ENCODE measurements at regions not wholly inside any gene's neighbourhood (a gene's known extent, or its start where the extent isn't known, plus 50 kb on each side); places are given as distances from the start of the nearest gene placed in this dataset.

DNA sequence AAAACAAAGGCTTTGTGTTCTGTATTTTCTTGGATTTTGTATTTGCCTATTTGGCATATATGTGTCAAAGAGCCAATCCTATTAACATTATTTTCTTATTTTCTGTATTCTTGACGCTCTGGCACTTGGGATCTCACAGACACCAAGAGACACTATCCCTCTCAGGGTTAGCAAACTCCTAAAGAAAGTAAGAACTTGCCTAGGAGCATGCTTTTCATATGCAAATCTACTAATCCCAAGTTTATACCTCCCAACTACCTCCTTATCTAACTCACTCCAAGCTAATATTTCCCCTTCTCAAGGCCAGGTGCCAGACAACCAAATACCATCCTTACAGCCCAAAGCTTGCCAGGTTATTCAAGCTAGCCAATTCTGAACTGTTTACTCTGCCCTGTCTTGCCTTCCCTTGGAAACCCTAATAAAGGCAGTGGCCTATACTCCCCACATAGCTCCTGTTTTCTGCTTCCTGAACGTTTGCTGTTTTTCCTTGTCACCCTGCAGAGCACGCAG is 455.4 kb upstream of the ANO3 start:
- H3K9ac ChIP-seq: no peak overlapping the region
- H3K4me2 ChIP-seq: no peak overlapping the region
- H3K9me3 ChIP-seq: no peaks in the 10 kb centered on the region
- TF ChIP-seq Cebpa-rat (IDR thresholded peaks at IDR 0.05): no peak
- H4K20me1 ChIP-seq: no peaks in the 10 kb centered on the region
- H3K4me1 ChIP-seq: no peaks in the 10 kb centered on the region
- no peak overlapping the region for H3K27ac ChIP-seq
- no peaks in the 10 kb centered on the region for H3K27me3 ChIP-seq
- no peaks in the 10 kb centered on the region for H3K36me3 ChIP-seq
- H3K4me3 ChIP-seq: no peak overlapping the region

DNA sequence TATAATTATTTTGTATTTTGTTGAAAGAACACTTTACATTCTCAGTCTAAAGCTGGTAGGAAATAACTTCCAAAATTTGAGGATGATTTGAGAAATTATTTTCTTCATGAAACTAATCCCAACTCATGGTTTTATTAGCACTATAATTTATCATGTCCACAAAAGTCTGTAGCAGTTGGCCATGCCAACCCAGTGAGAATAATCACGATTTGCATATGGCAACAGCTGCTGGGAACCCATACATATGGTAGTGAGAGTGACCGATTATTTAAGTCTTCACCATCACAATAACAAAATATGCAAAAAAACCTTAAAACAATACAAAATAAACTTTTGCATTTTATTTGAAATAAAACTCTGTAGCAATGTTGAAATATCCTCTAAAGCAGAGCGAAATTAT is 445.9 kb upstream of the ANO3 start:
- no peak overlapping the region for H3K27ac ChIP-seq
- no peak for TF ChIP-seq Cebpa-rat (IDR thresholded peaks at IDR 0.05)
- no peak overlapping the region for H3K4me2 ChIP-seq
- no peaks in the 10 kb centered on the region for H4K20me1 ChIP-seq
- no peak overlapping the region for H3K9ac ChIP-seq
- H3K4me3 ChIP-seq: no peak overlapping the region
- no peaks in the 10 kb centered on the region for H3K9me3 ChIP-seq
- no peaks in the 10 kb centered on the region for H3K36me3 ChIP-seq
- no peaks in the 10 kb centered on the region for H3K4me1 ChIP-seq
- no peaks in the 10 kb centered on the region for H3K27me3 ChIP-seq

DNA sequence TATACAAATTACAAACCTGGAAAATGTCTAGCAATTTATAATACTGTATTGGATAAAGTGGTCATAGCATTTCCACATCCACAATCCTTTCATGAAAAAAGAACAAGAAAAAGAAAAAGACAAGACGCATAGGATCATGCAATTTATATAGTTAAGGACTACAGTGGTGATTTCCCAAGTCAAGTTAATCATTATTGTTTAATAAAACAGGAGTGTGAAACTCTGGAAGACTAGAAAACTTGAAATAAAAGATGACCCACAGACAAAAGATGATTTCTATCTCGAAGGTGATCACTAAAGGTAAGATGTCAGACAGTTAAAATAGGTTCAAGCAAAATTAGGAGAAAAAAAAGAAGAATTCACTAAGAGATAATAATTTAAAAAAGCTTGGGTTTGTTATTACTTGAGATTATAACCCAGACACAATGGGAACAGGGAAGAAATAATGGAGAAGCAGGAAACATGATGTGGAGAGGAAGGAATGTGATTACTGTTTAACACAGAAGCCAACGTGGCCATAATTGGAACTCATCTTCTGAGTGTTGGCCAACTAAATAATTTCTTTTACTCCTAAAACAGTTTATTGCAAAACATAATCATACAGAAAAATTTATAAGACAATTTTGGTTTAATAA is 441.2 kb upstream of the ANO3 start:
- Histone ChIP-seq H3K27ac (no peak overlapping the region), H3K36me3 (no peaks in the 10 kb centered on the region), H3K9ac (no peak overlapping the region), H3K4me3 (no peak overlapping the region), H4K20me1 (no peaks in the 10 kb centered on the region), H3K27me3 (no peaks in the 10 kb centered on the region), H3K9me3 (no peaks in the 10 kb centered on the region), H3K4me2 (no peak overlapping the region), H3K4me1 (no peaks in the 10 kb centered on the region)
- no peak for TF ChIP-seq Cebpa-rat (IDR thresholded peaks at IDR 0.05)

DNA sequence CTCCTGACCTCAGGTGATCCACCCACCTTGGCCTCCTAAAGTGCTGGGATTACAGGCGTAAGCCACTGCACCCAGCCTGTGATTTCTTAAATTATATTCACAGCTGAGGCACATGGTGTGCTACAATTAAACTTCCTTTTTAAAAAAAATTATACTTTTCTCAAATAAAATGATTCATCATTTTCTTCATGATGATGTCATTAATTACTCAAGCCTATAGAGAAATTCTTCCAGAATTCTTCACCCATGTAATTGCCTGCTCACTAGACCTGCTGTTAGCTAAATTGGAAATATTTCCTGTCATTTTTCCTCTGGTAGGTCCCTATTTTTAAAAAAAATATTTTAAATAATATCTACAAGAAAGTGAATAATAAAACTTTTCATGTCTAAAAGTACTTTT is 440.0 kb upstream of the ANO3 start:
- Histone ChIP-seq H3K4me3 (no peak overlapping the region), H4K20me1 (no peaks in the 10 kb centered on the region), H3K36me3 (no peaks in the 10 kb centered on the region), H3K9ac (no peak overlapping the region), H3K27me3 (no peaks in the 10 kb centered on the region), H3K9me3 (no peaks in the 10 kb centered on the region), H3K4me1 (no peaks in the 10 kb centered on the region), H3K27ac (no peak overlapping the region), H3K4me2 (no peak overlapping the region)
- TF ChIP-seq Cebpa-rat (IDR thresholded peaks at IDR 0.05): no peak

DNA sequence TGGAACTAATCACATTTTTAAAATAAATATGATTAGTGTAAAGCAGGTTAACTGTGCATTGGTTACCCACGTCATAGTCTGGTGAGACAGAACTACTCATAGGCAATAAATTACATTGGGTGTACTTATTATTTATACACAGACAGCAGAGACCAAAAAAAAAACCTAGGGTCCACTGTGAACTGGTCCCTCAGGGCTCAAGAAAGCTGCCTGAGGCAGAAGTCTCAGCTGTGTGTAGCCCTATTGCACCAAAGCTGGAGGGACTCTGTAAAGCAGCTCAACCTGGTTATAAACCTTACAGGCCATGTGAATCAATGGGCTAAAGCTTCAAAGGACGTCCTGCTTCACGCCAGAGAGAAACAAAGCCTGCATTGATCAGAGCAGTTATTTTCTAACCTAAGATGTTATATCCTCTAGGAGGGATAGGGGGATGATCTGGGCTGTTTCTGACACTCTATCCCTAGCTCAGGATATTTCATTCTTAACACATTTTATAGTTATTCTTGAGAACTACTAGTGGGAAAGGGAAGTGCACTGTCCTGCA is 432.2 kb upstream of the ANO3 start:
- Histone ChIP-seq H3K4me3 (no peak overlapping the region), H3K27me3 (no peaks in the 10 kb centered on the region), H3K9ac (no peak overlapping the region), H3K9me3 (no peaks in the 10 kb centered on the region), H3K4me2 (no peak overlapping the region), H3K36me3 (no peaks in the 10 kb centered on the region), H3K4me1 (no peaks in the 10 kb centered on the region), H4K20me1 (no peaks in the 10 kb centered on the region), H3K27ac (no peak overlapping the region)
- TF ChIP-seq Cebpa-rat (IDR thresholded peaks at IDR 0.05): no peak

DNA sequence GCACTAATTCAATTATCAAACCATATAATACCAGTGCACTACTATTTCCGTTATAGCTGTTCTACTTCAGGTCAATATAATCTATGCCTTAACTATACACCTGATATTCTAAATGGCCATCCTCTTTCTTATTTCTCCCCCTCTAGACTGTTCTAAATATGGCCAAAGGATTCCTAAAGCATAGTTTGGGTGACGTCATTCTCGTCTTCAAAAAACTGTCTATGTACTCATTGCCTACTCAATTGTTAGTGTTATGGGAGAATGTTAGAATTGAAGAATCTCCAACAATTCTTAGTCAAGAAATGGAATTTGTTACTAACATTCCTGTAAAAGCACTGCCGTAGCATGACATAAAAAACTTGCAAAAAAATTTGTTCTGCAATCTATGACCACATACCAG is 431.1 kb upstream of the ANO3 start:
- H3K27ac ChIP-seq: no peak overlapping the region
- H3K4me3 ChIP-seq: no peak overlapping the region
- no peak overlapping the region for H3K4me2 ChIP-seq
- H3K36me3 ChIP-seq: no peaks in the 10 kb centered on the region
- no peaks in the 10 kb centered on the region for H3K27me3 ChIP-seq
- no peaks in the 10 kb centered on the region for H3K4me1 ChIP-seq
- no peaks in the 10 kb centered on the region for H3K9me3 ChIP-seq
- TF ChIP-seq Cebpa-rat (IDR thresholded peaks at IDR 0.05): no peak
- no peaks in the 10 kb centered on the region for H4K20me1 ChIP-seq
- H3K9ac ChIP-seq: no peak overlapping the region

DNA sequence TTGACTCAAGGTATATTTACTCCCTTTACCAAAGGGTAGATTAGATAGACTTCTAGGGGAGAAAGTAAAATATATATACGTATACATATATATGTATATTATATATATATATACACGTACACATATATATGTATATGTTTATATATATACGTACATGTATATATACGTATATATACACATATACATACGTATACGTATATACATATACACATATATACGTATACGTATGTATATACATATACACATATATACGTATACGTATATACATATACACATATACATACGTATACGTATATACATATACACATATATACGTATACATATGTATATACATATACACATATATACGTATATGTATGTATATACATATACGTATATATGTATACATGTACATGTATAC is 430.5 kb upstream of the ANO3 start:
- Histone ChIP-seq H3K4me3 (no peak overlapping the region), H3K27ac (no peak overlapping the region), H3K27me3 (no peaks in the 10 kb centered on the region), H3K9ac (no peak overlapping the region), H4K20me1 (no peaks in the 10 kb centered on the region), H3K4me2 (no peak overlapping the region), H3K36me3 (no peaks in the 10 kb centered on the region), H3K9me3 (no peaks in the 10 kb centered on the region), H3K4me1 (no peaks in the 10 kb centered on the region)
- TF ChIP-seq Cebpa-rat (IDR thresholded peaks at IDR 0.05): no peak

DNA sequence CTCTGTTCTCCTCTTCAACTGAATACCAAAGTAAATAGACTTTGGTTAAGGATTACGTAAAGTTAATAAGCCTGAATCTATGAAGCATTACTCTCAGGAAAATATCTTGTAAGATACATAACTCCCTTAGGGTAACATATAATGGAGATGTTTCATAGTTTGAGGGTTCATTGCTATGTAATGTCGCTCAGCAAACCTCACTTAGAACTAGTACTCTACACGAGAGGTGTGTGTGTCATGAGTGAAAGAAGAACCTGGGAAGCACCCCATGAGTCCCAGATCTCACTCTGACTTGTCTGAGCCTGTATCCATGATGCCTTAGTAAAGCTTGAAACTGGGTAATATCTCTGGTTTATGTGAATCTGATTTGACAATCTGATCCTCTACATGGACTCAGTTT is 429.5 kb upstream of the ANO3 start:
- no peak overlapping the region for H3K4me2 ChIP-seq
- no peak overlapping the region for H3K27ac ChIP-seq
- no peak overlapping the region for H3K4me3 ChIP-seq
- no peaks in the 10 kb centered on the region for H3K9me3 ChIP-seq
- H3K27me3 ChIP-seq: no peaks in the 10 kb centered on the region
- no peaks in the 10 kb centered on the region for H3K36me3 ChIP-seq
- no peaks in the 10 kb centered on the region for H3K4me1 ChIP-seq
- no peak overlapping the region for H3K9ac ChIP-seq
- TF ChIP-seq Cebpa-rat (IDR thresholded peaks at IDR 0.05): no peak
- H4K20me1 ChIP-seq: no peaks in the 10 kb centered on the region

DNA sequence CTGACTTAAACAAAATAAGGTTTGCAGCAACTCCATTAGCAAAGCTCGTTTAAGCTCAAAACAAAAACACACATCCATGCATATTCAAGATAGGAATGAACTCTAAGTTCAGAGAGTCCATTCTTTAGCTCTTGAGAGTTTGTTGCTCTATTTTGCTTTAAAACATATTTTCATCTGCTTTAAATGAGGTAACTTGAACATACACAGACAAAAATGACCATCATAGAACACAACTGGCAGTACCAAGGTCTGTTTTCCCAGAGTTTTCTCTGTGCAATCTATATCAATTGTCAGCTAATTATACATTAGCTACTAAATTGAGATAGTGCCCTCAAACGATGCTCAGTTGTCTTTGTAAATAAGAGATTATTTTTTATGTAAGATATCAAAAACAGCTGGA is 423.2 kb upstream of the ANO3 start:
- Histone ChIP-seq H3K27me3 (no peaks in the 10 kb centered on the region), H3K4me3 (no peak overlapping the region), H3K9me3 (no peaks in the 10 kb centered on the region), H3K4me2 (no peak overlapping the region), H3K27ac (no peak overlapping the region), H3K9ac (no peak overlapping the region), H3K4me1 (no peaks in the 10 kb centered on the region), H3K36me3 (no peaks in the 10 kb centered on the region), H4K20me1 (no peaks in the 10 kb centered on the region)
- no peak for TF ChIP-seq Cebpa-rat (IDR thresholded peaks at IDR 0.05)

DNA sequence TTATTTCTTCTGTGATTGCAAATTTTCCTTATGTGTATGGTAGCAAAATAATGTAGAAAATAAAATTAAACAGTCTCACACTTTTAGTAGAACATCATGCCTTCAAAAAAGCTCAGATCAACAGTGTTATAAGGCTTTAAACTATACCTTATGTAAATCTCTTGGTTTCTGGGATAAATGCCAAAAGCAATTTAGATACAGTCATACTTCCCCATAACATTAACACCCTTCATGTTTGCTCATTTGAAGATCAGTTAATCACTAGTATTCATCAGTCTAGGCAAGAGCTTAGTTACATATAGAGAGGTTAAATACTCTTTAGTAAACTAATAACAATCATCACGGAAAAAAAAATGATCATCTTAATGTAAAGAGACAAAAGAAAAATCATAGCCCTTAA is 421.8 kb upstream of the ANO3 start:
- no peaks in the 10 kb centered on the region for H3K36me3 ChIP-seq
- H3K4me3 ChIP-seq: no peak overlapping the region
- no peak for TF ChIP-seq Cebpa-rat (IDR thresholded peaks at IDR 0.05)
- H3K9ac ChIP-seq: no peak overlapping the region
- H3K9me3 ChIP-seq: no peaks in the 10 kb centered on the region
- H4K20me1 ChIP-seq: no peaks in the 10 kb centered on the region
- H3K27ac ChIP-seq: no peak overlapping the region
- no peaks in the 10 kb centered on the region for H3K27me3 ChIP-seq
- H3K4me2 ChIP-seq: no peak overlapping the region
- no peaks in the 10 kb centered on the region for H3K4me1 ChIP-seq

DNA sequence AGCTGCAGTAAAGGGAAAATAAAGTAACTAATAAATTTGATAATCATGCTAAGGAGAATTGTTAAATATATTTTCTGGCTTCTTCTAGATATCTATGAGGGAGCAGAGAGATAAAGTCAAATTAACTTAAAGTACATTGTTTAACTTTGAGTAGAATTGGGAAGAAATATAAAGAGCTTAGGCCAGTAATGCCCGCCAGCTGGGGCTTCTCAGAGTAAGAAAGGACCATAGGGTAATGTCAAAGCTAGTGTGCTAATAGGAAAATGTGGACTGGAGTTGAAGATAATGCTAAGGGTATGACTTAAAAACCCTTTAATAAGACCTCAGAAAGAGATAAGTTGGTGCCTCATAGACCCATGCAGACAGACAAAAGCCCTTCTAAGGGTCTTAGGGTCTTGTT is 411.6 kb upstream of the ANO3 start:
- Histone ChIP-seq H3K27ac (no peak overlapping the region), H3K9ac (no peak overlapping the region), H4K20me1 (no peaks in the 10 kb centered on the region), H3K9me3 (peaks cover 13% of the 10 kb centered on the region), H3K27me3 (no peaks in the 10 kb centered on the region), H3K4me1 (no peaks in the 10 kb centered on the region), H3K4me2 (no peak overlapping the region), H3K4me3 (no peak overlapping the region), H3K36me3 (no peaks in the 10 kb centered on the region)
- TF ChIP-seq Cebpa-rat (IDR thresholded peaks at IDR 0.05): no peak
